Panc1 (cell line): ENCODE measurements at regions not wholly inside any gene's neighbourhood (a gene's known extent, or its start where the extent isn't known, plus 50 kb on each side); places are given as distances from the start of the nearest gene placed in this dataset.

Source experiments
- POLR2AphosphoS5 ChIP-seq: IDR thresholded peaks from 2 replicates; pipeline ENCODE4 v1.6.1; 2012; ENCODE audit warnings: mild to moderate bottlenecking, low read depth, low read length, moderate library complexity
- TF ChIP-seq, protein P1 (sequence below): fragments of 450-650 bp; IDR thresholded peaks from 2 replicates; pipeline ENCODE4 v1.5.1; 2017; ENCODE audit warnings: mild to moderate bottlenecking

DNA sequence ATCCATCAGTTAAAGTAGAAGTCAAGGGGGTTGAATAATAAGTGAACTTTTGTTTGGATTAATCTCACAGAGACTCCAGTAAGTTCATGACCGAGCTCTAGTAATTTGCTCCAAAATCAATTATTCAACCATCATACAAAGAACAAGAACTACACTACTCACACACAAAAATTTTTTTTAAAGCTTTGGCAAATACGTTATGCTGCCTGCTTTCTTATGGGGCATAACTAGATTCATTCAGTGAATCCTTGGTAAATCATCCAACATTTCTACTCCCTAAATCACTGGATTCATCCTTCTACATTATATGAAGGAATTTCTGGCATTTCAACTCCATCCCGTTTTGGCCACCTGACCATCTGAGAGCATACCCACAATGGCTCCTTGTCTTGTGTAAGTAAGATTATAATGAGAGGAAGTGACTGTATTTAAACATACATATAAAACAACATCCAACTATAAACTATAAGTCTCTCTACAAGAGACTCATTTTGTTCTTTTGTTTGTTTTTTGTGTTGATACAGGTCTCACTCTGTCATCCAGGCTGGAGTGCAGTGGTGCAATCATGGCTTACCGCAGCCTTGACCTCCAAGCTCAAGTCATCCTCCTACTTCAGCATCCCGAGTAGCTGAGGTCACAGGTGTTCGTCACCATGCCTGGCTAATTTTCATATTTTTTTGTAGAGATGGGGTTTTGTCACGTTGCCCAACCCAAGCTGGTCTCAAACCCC, 144.2 kb upstream of the LRRTM4 start:
- TF ChIP-seq, protein P1, sequence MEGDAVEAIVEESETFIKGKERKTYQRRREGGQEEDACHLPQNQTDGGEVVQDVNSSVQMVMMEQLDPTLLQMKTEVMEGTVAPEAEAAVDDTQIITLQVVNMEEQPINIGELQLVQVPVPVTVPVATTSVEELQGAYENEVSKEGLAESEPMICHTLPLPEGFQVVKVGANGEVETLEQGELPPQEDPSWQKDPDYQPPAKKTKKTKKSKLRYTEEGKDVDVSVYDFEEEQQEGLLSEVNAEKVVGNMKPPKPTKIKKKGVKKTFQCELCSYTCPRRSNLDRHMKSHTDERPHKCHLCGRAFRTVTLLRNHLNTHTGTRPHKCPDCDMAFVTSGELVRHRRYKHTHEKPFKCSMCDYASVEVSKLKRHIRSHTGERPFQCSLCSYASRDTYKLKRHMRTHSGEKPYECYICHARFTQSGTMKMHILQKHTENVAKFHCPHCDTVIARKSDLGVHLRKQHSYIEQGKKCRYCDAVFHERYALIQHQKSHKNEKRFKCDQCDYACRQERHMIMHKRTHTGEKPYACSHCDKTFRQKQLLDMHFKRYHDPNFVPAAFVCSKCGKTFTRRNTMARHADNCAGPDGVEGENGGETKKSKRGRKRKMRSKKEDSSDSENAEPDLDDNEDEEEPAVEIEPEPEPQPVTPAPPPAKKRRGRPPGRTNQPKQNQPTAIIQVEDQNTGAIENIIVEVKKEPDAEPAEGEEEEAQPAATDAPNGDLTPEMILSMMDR, result no peak
- TF ChIP-seq POLR2AphosphoS5, result no peak
